NCI-H446 (cell line): ENCODE measurements at regions not wholly inside any gene's neighbourhood (a gene's known extent, or its start where the extent isn't known, plus 50 kb on each side); places are given as distances from the start of the nearest gene placed in this dataset.

Experiments
- DNase-seq, 2 experiments: peaks; one replicate each; lab custom pipeline; 2025; lab: John Stamatoyannopoulos, UW

GRCh38 chr2:102967451-102967850, 205.6 kb downstream of the TMEM182 start:
- DNase-seq: peak in 1 of 2 experiments; percentile 49

GRCh38 chr2:102968375-102968774, 206.5 kb downstream of the TMEM182 start:
- no peak for DNase-seq

GRCh38 chr2:102971701-102972100, 209.9 kb downstream of the TMEM182 start:
- no peak for DNase-seq

GRCh38 chr2:102975996-102976975, 214.5 kb downstream of the TMEM182 start:
- peak; percentile 78 to 87 for DNase-seq

GRCh38 chr2:102977426-102978090, 215.7 kb downstream of the TMEM182 start:
- DNase-seq: no peak

- no peak for DNase-seq
Measured at GRCh38 chr2:102978091-102978490, 216.3 kb downstream of the TMEM182 start.

- DNase-seq: no peak
Measured at GRCh38 chr2:102979429-102979828, 217.6 kb downstream of the TMEM182 start.

- DNase-seq: peak; percentile 13 to 83
Measured at GRCh38 chr2:102983786-102984185, 222.0 kb downstream of the TMEM182 start.

GRCh38 chr2:102986826-102987490, 225.1 kb downstream of the TMEM182 start:
- DNase-seq: peak in 1 of 2 experiments; percentile 11

GRCh38 chr2:102992607-102993006, 230.8 kb downstream of the TMEM182 start:
- DNase-seq: no peak

- DNase-seq: no peak
Measured at GRCh38 chr2:102999958-103000357, 238.1 kb downstream of the TMEM182 start.

GRCh38 chr2:103002954-103003353, 241.1 kb downstream of the TMEM182 start:
- no peak for DNase-seq

GRCh38 chr2:103003750-103004260, 242.0 kb downstream of the TMEM182 start:
- peak; percentile 25 to 67 for DNase-seq

GRCh38 chr2:103004426-103004942, 242.7 kb downstream of the TMEM182 start:
- DNase-seq: no peak

GRCh38 chr2:103005393-103005792, 243.6 kb downstream of the TMEM182 start:
- peak in 1 of 2 experiments; percentile 44 for DNase-seq

- no peak for DNase-seq
Measured at GRCh38 chr2:103007086-103007485, 245.3 kb downstream of the TMEM182 start.

GRCh38 chr2:103008586-103008985, 246.8 kb downstream of the TMEM182 start:
- DNase-seq: no peak

- peak; percentile 57 to 85 for DNase-seq
Measured at GRCh38 chr2:103009871-103010270, 248.0 kb downstream of the TMEM182 start.

GRCh38 chr2:103010306-103010705, 248.5 kb downstream of the TMEM182 start:
- peak; percentile 67 to 69 for DNase-seq

- peak in 1 of 2 experiments; percentile 58 for DNase-seq
Measured at GRCh38 chr2:103010751-103011150, 248.9 kb downstream of the TMEM182 start.

- DNase-seq: no peak
Measured at GRCh38 chr2:103012590-103012989, 250.8 kb downstream of the TMEM182 start.

- DNase-seq: no peak
Measured at GRCh38 chr2:103025056-103025455, 263.2 kb downstream of the TMEM182 start.
